ENCODE measurements at regions not wholly inside any gene's neighbourhood (a gene's known extent, or its start where the extent isn't known, plus 50 kb on each side); places are given as distances from the start of the nearest gene placed in this dataset.
A peak's percentile ranks its signal among the peaks of the same experiment; 100 is the strongest.

DNA sequence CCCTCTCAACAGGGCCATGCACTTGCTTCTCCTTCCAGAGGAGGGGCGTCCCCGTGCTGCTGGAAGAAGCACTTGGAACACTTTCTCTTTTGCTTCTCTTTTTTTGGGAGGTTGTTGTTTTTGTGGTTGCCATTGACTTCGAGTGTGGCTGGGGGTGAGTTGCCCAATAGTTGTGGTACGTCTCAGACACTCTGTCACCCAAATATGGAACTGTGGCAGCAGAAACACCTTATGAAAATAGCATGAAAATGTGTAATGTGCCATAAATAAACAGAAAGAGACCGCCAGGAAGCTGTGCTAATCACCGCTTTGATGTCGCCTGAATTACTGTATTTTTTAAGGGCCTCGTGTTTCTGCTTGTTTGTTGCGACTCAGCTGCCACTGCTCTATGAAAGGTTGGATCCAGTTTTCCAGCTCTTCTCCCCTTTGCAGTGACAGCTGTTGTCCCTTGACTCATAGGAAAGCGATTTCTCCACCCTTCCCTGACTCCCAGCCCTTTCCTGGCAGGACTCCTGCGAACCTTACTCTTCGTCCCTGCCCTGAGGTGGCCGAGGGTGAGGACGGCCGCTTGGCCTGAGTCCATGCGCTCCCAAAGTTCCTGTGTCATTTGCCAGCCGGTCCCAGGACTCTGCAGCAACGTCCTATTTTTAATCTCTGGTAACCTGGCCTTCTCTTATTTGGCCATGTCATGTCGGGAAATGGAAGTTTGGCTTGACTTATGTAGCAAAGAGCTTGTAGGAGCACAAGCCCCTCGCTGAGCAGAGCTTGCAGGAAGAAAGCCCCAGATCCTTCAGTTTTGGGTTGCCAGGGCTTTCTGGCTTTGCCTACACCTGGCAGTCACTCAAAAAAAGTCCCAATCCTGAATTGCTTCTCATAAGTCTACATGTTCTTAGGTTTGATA, 694.6 kb downstream of the QKI start:
- H3K9me3 ChIP-seq (ENCODE audit: control insufficient read depth in 5 of 5, low read length in 5 of 5): no peaks in the 10 kb centered on the region
- peak overlapping the region; percentile 24 to 63 (median 52) for H3K9ac ChIP-seq (ENCODE audit: low read length in 5 of 5)
- no peaks in the 10 kb centered on the region for H3K27me3 ChIP-seq (ENCODE audit: control insufficient read depth in 5 of 5, insufficient read depth in 4 of 5, low read length in 5 of 5)
- H3K36me3 ChIP-seq (ENCODE audit: control insufficient read depth in 5 of 5, insufficient read depth in 5 of 5, low read length in 5 of 5): no peaks in the 10 kb centered on the region
- H3K4me3 ChIP-seq (ENCODE audit: low read depth in 1 of 5, low read length in 5 of 5): peak overlapping the region; percentile 34 to 60 (median 54)
- H3K27ac ChIP-seq (ENCODE audit: low read depth, low read length): peak overlapping the region; percentile 92
- H3K4me1 ChIP-seq (ENCODE audit: control insufficient read depth in 5 of 5, insufficient read depth in 5 of 5, low read length in 5 of 5): peaks cover 10 to 23% (median 18%) of the 10 kb centered on the region in 5 donors

- Histone ChIP-seq H3K36me3 (ENCODE audit: control insufficient read depth in 5 of 5, insufficient read depth in 5 of 5, low read length in 5 of 5) (no peaks in the 10 kb centered on the region), H3K4me3 (ENCODE audit: low read depth in 1 of 5, low read length in 5 of 5) (peak overlapping the region in 2 of 5 donors; percentile 37 to 57), H3K27ac (ENCODE audit: low read depth, low read length) (peak overlapping the region; percentile 92), H3K9me3 (ENCODE audit: control insufficient read depth in 5 of 5, low read length in 5 of 5) (no peaks in the 10 kb centered on the region), H3K27me3 (ENCODE audit: control insufficient read depth in 5 of 5, insufficient read depth in 4 of 5, low read length in 5 of 5) (no peaks in the 10 kb centered on the region), H3K9ac (ENCODE audit: low read length in 5 of 5) (no peak overlapping the region), H3K4me1 (ENCODE audit: control insufficient read depth in 5 of 5, insufficient read depth in 5 of 5, low read length in 5 of 5) (peaks cover 10 to 23% (median 18%) of the 10 kb centered on the region in 5 donors)
Observed at GRCh38 chr6:164108092-164108491, 693.6 kb downstream of the QKI start.

GRCh38 chr6:164107297-164107995, 692.9 kb downstream of the QKI start:
- Histone ChIP-seq H3K27me3 (ENCODE audit: control insufficient read depth in 5 of 5, insufficient read depth in 4 of 5, low read length in 5 of 5) (no peaks in the 10 kb centered on the region), H3K9ac (ENCODE audit: low read length in 5 of 5) (no peak overlapping the region), H3K4me3 (ENCODE audit: low read depth in 1 of 5, low read length in 5 of 5) (no peak overlapping the region), H3K27ac (ENCODE audit: low read depth, low read length) (no peak overlapping the region), H3K9me3 (ENCODE audit: control insufficient read depth in 5 of 5, low read length in 5 of 5) (no peaks in the 10 kb centered on the region), H3K36me3 (ENCODE audit: control insufficient read depth in 5 of 5, insufficient read depth in 5 of 5, low read length in 5 of 5) (no peaks in the 10 kb centered on the region), H3K4me1 (ENCODE audit: control insufficient read depth in 5 of 5, insufficient read depth in 5 of 5, low read length in 5 of 5) (peaks cover 10 to 26% (median 18%) of the 10 kb centered on the region in 5 donors)

GRCh38 chr6:164106345-164106769, 691.8 kb downstream of the QKI start:
- no peaks in the 10 kb centered on the region for H3K9me3 ChIP-seq (ENCODE audit: control insufficient read depth in 5 of 5, low read length in 5 of 5)
- H3K9ac ChIP-seq (ENCODE audit: low read length in 5 of 5): no peak overlapping the region
- no peaks in the 10 kb centered on the region for H3K27me3 ChIP-seq (ENCODE audit: control insufficient read depth in 5 of 5, insufficient read depth in 4 of 5, low read length in 5 of 5)
- H3K36me3 ChIP-seq (ENCODE audit: control insufficient read depth in 5 of 5, insufficient read depth in 5 of 5, low read length in 5 of 5): no peaks in the 10 kb centered on the region
- H3K4me1 ChIP-seq (ENCODE audit: control insufficient read depth in 5 of 5, insufficient read depth in 5 of 5, low read length in 5 of 5): peaks cover 8 to 35% (median 18%) of the 10 kb centered on the region in 5 donors
- H3K4me3 ChIP-seq (ENCODE audit: low read depth in 1 of 5, low read length in 5 of 5): no peak overlapping the region
- no peak overlapping the region for H3K27ac ChIP-seq (ENCODE audit: low read depth, low read length)

DNA sequence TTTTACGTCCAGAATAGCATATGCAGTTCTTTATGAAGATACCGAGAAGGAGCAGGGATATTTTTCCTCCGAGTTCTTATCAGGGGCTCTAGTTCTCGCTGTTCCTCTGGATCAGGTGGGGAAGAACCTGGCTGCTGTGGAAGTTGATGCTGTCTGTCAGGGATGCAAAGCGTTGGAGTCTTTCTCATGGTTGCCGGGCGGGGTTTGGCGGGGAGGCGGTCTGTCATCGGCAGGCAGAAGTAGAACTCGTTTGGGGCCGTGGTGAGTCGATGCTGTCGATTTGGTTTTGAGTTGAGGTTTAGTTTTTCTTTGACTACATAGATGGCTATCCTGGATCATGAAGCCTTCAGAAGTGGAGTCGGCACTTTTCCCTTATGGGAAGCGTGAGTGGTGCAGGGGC, 691.2 kb downstream of the QKI start:
- Histone ChIP-seq H3K27ac (ENCODE audit: low read depth, low read length) (no peak overlapping the region), H3K4me3 (ENCODE audit: low read depth in 1 of 5, low read length in 5 of 5) (no peak overlapping the region)

DNA sequence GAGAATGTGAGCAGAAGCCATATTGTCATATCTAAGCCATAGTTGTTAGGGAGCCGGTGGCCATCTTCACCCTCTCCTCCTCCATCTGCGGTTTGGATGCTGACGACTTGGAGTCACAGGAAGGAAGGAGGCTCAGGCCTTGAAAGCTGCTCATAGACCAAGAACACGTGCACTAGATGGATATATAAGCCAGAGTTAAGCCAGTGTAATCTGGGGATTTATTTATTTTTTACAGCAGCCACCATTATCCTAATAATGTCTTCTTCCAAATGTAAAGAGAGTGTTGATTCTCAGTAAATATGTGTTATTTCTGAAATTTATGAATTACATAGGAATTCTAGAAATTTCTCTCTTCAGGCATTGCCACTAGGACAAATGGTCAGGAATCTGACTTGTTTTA, 689.9 kb downstream of the QKI start:
- Histone ChIP-seq H3K36me3 (ENCODE audit: control insufficient read depth in 5 of 5, insufficient read depth in 5 of 5, low read length in 5 of 5) (no peaks in the 10 kb centered on the region), H3K9me3 (ENCODE audit: control insufficient read depth in 5 of 5, low read length in 5 of 5) (no peaks in the 10 kb centered on the region), H3K4me1 (ENCODE audit: control insufficient read depth in 5 of 5, insufficient read depth in 5 of 5, low read length in 5 of 5) (peaks cover 5 to 30% (median 15%) of the 10 kb centered on the region in 5 donors), H3K9ac (ENCODE audit: low read length in 5 of 5) (no peak overlapping the region), H3K27me3 (ENCODE audit: control insufficient read depth in 5 of 5, insufficient read depth in 4 of 5, low read length in 5 of 5) (no peaks in the 10 kb centered on the region), H3K4me3 (ENCODE audit: low read depth in 1 of 5, low read length in 5 of 5) (no peak overlapping the region), H3K27ac (ENCODE audit: low read depth, low read length) (no peak overlapping the region)

More for the DNA sequence above, 691.2 kb downstream of the QKI start:
- H3K9ac ChIP-seq (ENCODE audit: low read length in 5 of 5): no peak overlapping the region
- H3K36me3 ChIP-seq (ENCODE audit: control insufficient read depth in 5 of 5, insufficient read depth in 5 of 5, low read length in 5 of 5): no peaks in the 10 kb centered on the region
- H3K4me1 ChIP-seq (ENCODE audit: control insufficient read depth in 5 of 5, insufficient read depth in 5 of 5, low read length in 5 of 5): peaks cover 8 to 35% (median 18%) of the 10 kb centered on the region in 5 donors
- H3K9me3 ChIP-seq (ENCODE audit: control insufficient read depth in 5 of 5, low read length in 5 of 5): no peaks in the 10 kb centered on the region
- H3K27me3 ChIP-seq (ENCODE audit: control insufficient read depth in 5 of 5, insufficient read depth in 4 of 5, low read length in 5 of 5): no peaks in the 10 kb centered on the region

DNA sequence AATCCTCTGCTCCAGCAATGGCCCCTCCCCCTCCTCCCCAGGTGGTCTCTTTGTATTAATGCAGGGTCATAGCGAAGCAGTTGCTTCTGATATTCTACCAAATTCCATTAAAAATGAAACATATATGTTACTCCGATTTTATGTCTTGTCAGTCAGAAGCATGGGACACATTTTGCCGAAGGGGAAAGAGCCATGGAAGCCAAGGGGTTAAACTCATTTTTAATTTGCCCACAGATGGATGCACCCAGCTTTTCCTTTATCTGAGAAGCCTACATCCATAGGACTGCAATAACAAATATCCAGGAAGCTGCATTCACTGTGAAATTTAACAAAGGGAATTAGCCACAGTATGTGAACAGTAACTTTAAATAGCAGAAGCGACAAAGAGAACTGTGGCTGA, 688.2 kb downstream of the QKI start:
- Histone ChIP-seq H3K9me3 (ENCODE audit: control insufficient read depth in 5 of 5, low read length in 5 of 5) (no peaks in the 10 kb centered on the region), H3K27ac (ENCODE audit: low read depth, low read length) (peak overlapping the region; percentile 11), H3K36me3 (ENCODE audit: control insufficient read depth in 5 of 5, insufficient read depth in 5 of 5, low read length in 5 of 5) (no peaks in the 10 kb centered on the region), H3K4me3 (ENCODE audit: low read depth in 1 of 5, low read length in 5 of 5) (no peak overlapping the region), H3K27me3 (ENCODE audit: control insufficient read depth in 5 of 5, insufficient read depth in 4 of 5, low read length in 5 of 5) (no peaks in the 10 kb centered on the region), H3K9ac (ENCODE audit: low read length in 5 of 5) (no peak overlapping the region), H3K4me1 (ENCODE audit: control insufficient read depth in 5 of 5, insufficient read depth in 5 of 5, low read length in 5 of 5) (peaks cover 5 to 31% (median 18%) of the 10 kb centered on the region in 5 donors)

GRCh38 chr6:164101859-164102258, 687.3 kb downstream of the QKI start:
- peaks cover 5 to 39% (median 20%) of the 10 kb centered on the region in 5 donors for H3K4me1 ChIP-seq (ENCODE audit: control insufficient read depth in 5 of 5, insufficient read depth in 5 of 5, low read length in 5 of 5)
- H3K9me3 ChIP-seq (ENCODE audit: control insufficient read depth in 5 of 5, low read length in 5 of 5): no peaks in the 10 kb centered on the region
- H3K4me3 ChIP-seq (ENCODE audit: low read depth in 1 of 5, low read length in 5 of 5): no peak overlapping the region
- H3K36me3 ChIP-seq (ENCODE audit: control insufficient read depth in 5 of 5, insufficient read depth in 5 of 5, low read length in 5 of 5): no peaks in the 10 kb centered on the region
- H3K9ac ChIP-seq (ENCODE audit: low read length in 5 of 5): no peak overlapping the region
- no peak overlapping the region for H3K27ac ChIP-seq (ENCODE audit: low read depth, low read length)
- no peaks in the 10 kb centered on the region for H3K27me3 ChIP-seq (ENCODE audit: control insufficient read depth in 5 of 5, insufficient read depth in 4 of 5, low read length in 5 of 5)

DNA sequence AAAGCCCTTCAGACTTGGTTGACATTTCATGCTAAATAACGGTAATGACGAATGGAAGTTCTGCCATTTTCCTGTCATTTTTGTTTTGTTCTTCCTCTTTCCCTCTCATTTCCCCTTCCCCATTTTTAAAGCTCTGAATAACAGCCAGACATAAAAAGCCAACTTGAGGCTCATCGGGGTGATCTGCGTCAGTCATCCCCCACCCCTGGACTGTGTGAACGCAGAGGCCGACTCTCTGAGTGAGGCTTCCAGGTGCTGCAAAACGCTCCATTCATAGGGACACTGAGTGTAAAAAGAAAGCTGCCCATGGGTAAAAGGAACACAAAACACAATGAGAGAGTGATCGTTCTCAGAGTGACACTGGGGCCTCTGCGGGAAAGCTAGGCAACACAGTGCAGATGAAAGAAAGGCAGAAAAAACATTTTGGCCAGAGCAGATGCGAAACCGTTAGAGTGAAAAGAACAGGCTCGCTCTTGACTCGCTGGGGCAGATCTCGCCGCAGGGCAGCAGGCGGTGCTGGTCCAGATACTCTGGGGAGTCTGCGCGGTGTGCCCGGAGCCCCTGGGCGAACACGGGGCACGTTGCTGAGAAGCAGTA, 684.8 kb downstream of the QKI start:
- H3K4me3 ChIP-seq (ENCODE audit: low read depth in 1 of 5, low read length in 5 of 5): no peak overlapping the region
- no peaks in the 10 kb centered on the region for H3K9me3 ChIP-seq (ENCODE audit: control insufficient read depth in 5 of 5, low read length in 5 of 5)
- H3K9ac ChIP-seq (ENCODE audit: low read length in 5 of 5): no peak overlapping the region
- H3K27me3 ChIP-seq (ENCODE audit: control insufficient read depth in 5 of 5, insufficient read depth in 4 of 5, low read length in 5 of 5): no peaks in the 10 kb centered on the region
- peak overlapping the region; percentile 64 for H3K27ac ChIP-seq (ENCODE audit: low read depth, low read length)
- H3K4me1 ChIP-seq (ENCODE audit: control insufficient read depth in 5 of 5, insufficient read depth in 5 of 5, low read length in 5 of 5): peaks cover 5 to 39% (median 20%) of the 10 kb centered on the region in 5 donors
- no peaks in the 10 kb centered on the region for H3K36me3 ChIP-seq (ENCODE audit: control insufficient read depth in 5 of 5, insufficient read depth in 5 of 5, low read length in 5 of 5)

Data from subcutaneous abdominal adipose tissue (tissue), 5 donors.